ENCODE measurements at regions not wholly inside any gene's neighbourhood (a gene's known extent, or its start where the extent isn't known, plus 50 kb on each side); places are given as distances from the start of the nearest gene placed in this dataset.

DNA sequence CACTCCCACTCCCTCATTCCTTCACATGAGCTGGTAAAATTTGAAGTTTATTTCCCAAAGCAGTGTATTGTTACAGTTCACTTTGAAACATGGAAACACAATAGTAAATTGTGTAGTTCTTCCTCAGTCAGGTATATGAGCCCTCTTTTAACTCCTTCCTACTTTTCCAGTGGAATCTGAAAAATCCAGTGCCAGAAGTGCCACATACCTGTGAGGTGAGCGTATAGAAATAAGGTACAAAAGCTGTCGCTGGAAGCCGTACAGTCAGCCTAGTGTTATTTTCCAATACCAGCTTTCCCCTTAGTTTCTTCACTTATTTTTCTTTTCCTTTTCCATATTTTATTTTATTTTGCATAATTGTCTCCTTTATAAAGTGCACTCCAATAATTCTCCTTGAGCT, 81.7 kb upstream of the CADM2 start:
- DNase-seq (ENCODE audit: low read depth, low spot score): no peak

- no peak for DNase-seq (ENCODE audit: low read depth, low spot score)
Observed at GRCh38 chr3:84881288-84881687, 77.5 kb upstream of the CADM2 start.

- DNase-seq (ENCODE audit: low read depth, low spot score): no peak
Observed at GRCh38 chr3:84885199-84885882, 73.4 kb upstream of the CADM2 start.

- DNase-seq (ENCODE audit: low read depth, low spot score): no peak
Observed at GRCh38 chr3:84891851-84892250, 66.9 kb upstream of the CADM2 start.

GRCh38 chr3:84893211-84893610, 65.6 kb upstream of the CADM2 start:
- no peak for DNase-seq (ENCODE audit: low read depth, low spot score)

GRCh38 chr3:84904212-84904611, 54.6 kb upstream of the CADM2 start:
- DNase-seq (ENCODE audit: low read depth, low spot score): no peak

DNA sequence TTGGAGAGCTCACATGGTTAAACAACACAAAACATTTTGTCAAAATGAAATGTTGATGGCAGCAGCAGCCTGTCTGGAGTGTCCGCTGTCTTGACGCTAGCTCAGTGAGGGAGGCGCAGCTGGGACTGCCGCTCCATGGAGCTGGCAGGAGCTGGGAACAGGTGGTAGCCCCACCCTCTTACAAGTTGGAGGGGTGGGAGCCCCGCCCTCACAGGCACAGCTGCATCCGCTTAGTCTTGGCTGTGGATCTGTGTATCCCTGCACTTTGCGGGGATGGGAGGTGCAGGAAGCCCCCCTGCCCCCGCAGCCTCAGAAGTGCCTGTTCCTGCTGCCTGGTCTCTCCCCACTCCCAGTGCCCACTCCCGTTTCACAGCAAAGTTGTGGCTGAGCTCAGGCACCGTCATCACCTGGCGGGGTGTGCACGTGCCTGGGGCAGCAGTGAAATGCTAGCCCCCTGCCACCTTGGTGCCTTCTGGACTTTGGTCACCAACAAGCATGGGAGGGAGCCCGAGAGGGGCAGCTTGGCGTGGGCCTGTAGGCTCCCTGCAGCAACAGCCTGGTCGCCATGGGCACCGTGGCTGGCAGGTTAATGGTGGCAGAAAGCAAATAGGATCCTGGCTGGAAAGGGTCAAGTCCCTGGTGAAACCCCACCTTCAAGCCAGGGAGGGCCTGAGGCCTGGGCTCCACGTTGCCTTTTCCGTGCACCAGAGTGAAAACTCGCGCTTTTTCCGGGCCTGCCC, 53.8 kb upstream of the CADM2 start:
- DNase-seq (ENCODE audit: low read depth, low spot score): no peak

- no peak for DNase-seq (ENCODE audit: low read depth, low spot score)
Observed at GRCh38 chr3:84905556-84905920, 53.3 kb upstream of the CADM2 start.

DNA sequence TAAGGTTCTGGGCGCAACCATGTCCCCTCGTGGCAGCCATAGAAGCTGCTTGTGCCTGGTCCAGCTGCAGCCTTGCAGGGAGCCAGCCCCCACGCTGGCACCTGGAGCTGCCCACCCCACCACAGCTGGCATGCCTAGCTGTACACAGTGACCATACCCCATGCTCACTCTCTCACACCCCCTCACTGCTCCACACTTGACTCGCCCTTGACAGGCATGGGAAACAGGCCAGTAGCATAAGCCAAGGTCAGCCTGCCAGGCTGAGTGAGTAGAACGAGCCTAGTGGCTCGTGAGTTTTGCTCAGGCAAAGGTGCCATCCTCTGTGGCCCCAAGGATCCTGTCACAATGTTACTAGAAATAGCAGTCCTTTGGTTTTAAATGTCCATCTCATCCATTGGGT, 52.7 kb upstream of the CADM2 start:
- no peak for DNase-seq (ENCODE audit: low read depth, low spot score)
